Ovary (tissue), 3 donors: ENCODE measurements at regions not wholly inside any gene's neighbourhood (a gene's known extent, or its start where the extent isn't known, plus 50 kb on each side); places are given as distances from the start of the nearest gene placed in this dataset.

ENCODE experiments used
- CTCF ChIP-seq, 3 donors: fragments of 450-650 bp in 2 of 3; fragments of 200-600 bp in 1 of 3; IDR thresholded peaks; one replicate each; pipeline versions ENCODE4 v1.5.1 to v1.8.0; 2016 to 2022; ENCODE audit warnings: antibody characterized with exemption in 3 of 3, mild to moderate bottlenecking in 1 of 3
- EP300 ChIP-seq: sonication (generic); formaldehyde crosslinking; IDR thresholded peaks from one replicate; pipeline ENCODE4 v1.6.1; 2017; ENCODE audit warnings: antibody characterized with exemption
- POLR2A ChIP-seq: fragments of 450-650 bp; IDR thresholded peaks from one replicate; pipeline ENCODE4 v1.6.1; 2017; ENCODE audit warnings: antibody characterized with exemption, mild to moderate bottlenecking, moderate library complexity
- donor health status: DM: no; HTN: no; CAD: no.

- TF ChIP-seq CTCF (IDR thresholded peaks at IDR 0.05) (no peak), POLR2A (no peak), EP300 (no peak)
Observed at GRCh38 chr9:87250205-87250604, 247.5 kb upstream of the DAPK1 start.
